PC-3 (cell line): ENCODE measurements at regions not wholly inside any gene's neighbourhood (a gene's known extent, or its start where the extent isn't known, plus 50 kb on each side); places are given as distances from the start of the nearest gene placed in this dataset.

ENCODE experiments used
- CTCF ChIP-seq: fragments of 300-600 bp; sonication (generic); conservative IDR thresholded peaks from 2 replicates; pipeline ENCODE4 v1.5.1; 2017; ENCODE audit warnings: antibody characterized with exemption, low read depth, mild to moderate bottlenecking, low read length
- EZH2 ChIP-seq: fragments of 300-600 bp; sonication (generic); IDR thresholded peaks from one replicate; pipeline ENCODE4 v1.6.1; 2017; ENCODE audit warnings: antibody characterized with exemption, mild to moderate bottlenecking, low read length; ENCODE audit not compliant: unreplicated experiment
- EZH2phosphoT487 ChIP-seq: fragments of 300-600 bp; sonication (generic); IDR thresholded peaks from 2 replicates; pipeline ENCODE4 v1.6.1; 2018; ENCODE audit warnings: mild to moderate bottlenecking, antibody characterized with exemption, low read length, borderline replicate concordance

DNA sequence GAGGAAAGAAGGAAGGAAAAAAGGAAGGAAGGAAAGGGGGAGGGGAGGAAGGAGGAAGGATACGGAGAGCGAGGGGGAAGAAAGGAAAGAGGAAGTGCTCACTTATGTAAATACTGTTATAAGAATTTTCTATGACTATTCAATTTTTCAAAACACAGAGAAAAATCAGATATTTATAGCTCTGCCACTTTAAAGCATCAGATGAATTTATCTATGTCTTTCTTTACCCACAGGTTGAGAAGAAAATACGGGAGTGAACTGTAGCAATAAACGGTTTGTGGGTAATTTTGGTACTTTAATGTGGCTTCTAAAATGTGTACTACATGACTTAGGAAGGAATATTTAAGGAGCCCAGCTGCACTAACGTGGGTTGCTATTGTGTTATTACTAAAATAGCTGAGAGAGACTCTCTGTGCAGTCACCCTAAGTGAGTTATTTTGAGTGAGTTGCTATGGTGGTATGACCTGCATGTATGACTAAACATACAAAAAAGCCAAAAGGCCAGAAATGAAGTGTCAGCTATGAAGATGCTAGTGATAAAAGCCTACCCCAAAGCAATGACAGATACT, 225.5 kb downstream of the SOD2 start:
- TF ChIP-seq CTCF (no peak), EZH2 (no peak), EZH2phosphoT487 (no peak)
